A549 (cell line): ENCODE measurements at regions not wholly inside any gene's neighbourhood (a gene's known extent, or its start where the extent isn't known, plus 50 kb on each side); places are given as distances from the start of the nearest gene placed in this dataset.

Source experiments
- ATAC-seq, 2 experiments: fragments of 200-7000 bp in 1 of 2; fragments of >200 bp in 1 of 2; cut with Nextera tagmentation in 1 of 2; cut with Tn5 transposase in 1 of 2; 3 replicates each; pipeline versions ENCODE4 v1.8.0 to v1.9.1; 2018 to 2020; ENCODE audit warnings: mild to moderate bottlenecking in 1 of 2, moderate library complexity in 1 of 2
- CTCF ChIA-PET: fragments of 300-600 bp; sonication (Branson Sonifier 250); formaldehyde crosslinking; extraction: SDS; loops from one replicate; lab custom pipeline; 2021; ENCODE audit warnings: antibody characterized with exemption, inconsistent platforms; lab: Yijun Ruan, JAX
- POLR2A ChIA-PET: fragments of 350-600 bp; formaldehyde crosslinking; extraction: SDS; loops from one replicate; lab custom pipeline; 2021; ENCODE audit warnings: antibody characterized with exemption, inconsistent platforms; lab: Yijun Ruan, JAX
- DNase-seq, 2 experiments: peaks; one replicate each; pipeline versions ENCODE4 v3.0.0 to v3.0.0-alpha.2; 2011 to 2016; ENCODE audit warnings: low read depth in 1 of 2, low spot score in 1 of 2
- FAIRE-seq: peaks from 2 replicates; lab custom pipeline; 2011; peaks lifted over from hg19 to GRCh38; lab: Jason Lieb, UNC
- H3K27ac ChIP-seq, 2 experiments: fragments of >200 bp; sonication (Bioruptor Twin); formaldehyde crosslinking; 3 replicates each; pipeline ENCODE4 v1.5.1; 2016 to 2017
- H3K4me1 ChIP-seq: fragments of >200 bp; sonication (Bioruptor Twin); formaldehyde crosslinking; 3 replicates; pipeline ENCODE4 v1.6.1; 2016
- H3K4me2 ChIP-seq: fragments of >200 bp; sonication (Bioruptor Twin); formaldehyde crosslinking; 3 replicates; pipeline ENCODE4 v1.6.1; 2016
- H3K4me3 ChIP-seq: fragments of >200 bp; sonication (Bioruptor Twin); formaldehyde crosslinking; 3 replicates; pipeline ENCODE4 v1.5.1; 2016
- H3K9me3 ChIP-seq: fragments of >200 bp; sonication (Bioruptor Twin); formaldehyde crosslinking; 3 replicates; pipeline ENCODE4 v1.6.1; 2016
- CBX2 ChIP-seq: fragments of 200-600 bp; sonication (generic); IDR thresholded peaks from 2 replicates; pipeline ENCODE4 v1.6.1; 2016; ENCODE audit warnings: low read depth, mild to moderate bottlenecking, borderline replicate concordance
- CBX8 ChIP-seq: fragments of 200-600 bp; sonication (generic); IDR thresholded peaks from 2 replicates; pipeline ENCODE4 v1.6.1; 2016
- EHMT2 ChIP-seq: fragments of 200-600 bp; sonication (generic); IDR thresholded peaks from 2 replicates; pipeline ENCODE4 v1.6.1; 2016; ENCODE audit warnings: antibody characterized with exemption, low read depth, mild to moderate bottlenecking, moderate library complexity
- FOXS1 ChIP-seq: fragments of 250-450 bp; sonication (Bioruptor Pico); IDR thresholded peaks from 2 replicates; pipeline ENCODE4 v1.5.0; 2020; ENCODE audit warnings: mild to moderate bottlenecking, moderate library complexity
- GATA3 ChIP-seq: IDR thresholded peaks from 2 replicates; pipeline ENCODE4 v1.6.1; 2012; ENCODE audit warnings: borderline replicate concordance
- HOXA7 ChIP-seq: fragments of 250-450 bp; sonication (Bioruptor Pico); IDR thresholded peaks from 2 replicates; pipeline ENCODE4 v1.5.0; 2020; ENCODE audit warnings: mild to moderate bottlenecking, moderate library complexity
- JUN ChIP-seq, 2 experiments: fragments of >200 bp; sonication (Bioruptor Twin); formaldehyde crosslinking; IDR thresholded peaks; 2 replicates in 1 of 2; 3 replicates in 1 of 2; pipeline ENCODE4 v1.6.1; 2016 to 2017
- JUNB ChIP-seq: fragments of >200 bp; sonication (Bioruptor Twin); formaldehyde crosslinking; IDR thresholded peaks from 2 replicates; pipeline ENCODE4 v1.6.1; 2016
- KDM5A ChIP-seq: fragments of 200-600 bp; sonication (generic); IDR thresholded peaks from 2 replicates; pipeline ENCODE4 v1.6.1; 2016; ENCODE audit warnings: antibody characterized with exemption, mild to moderate bottlenecking
- MYC ChIP-seq: IDR thresholded peaks from 2 replicates; pipeline ENCODE4 v1.6.1; 2012; ENCODE audit warnings: mild to moderate bottlenecking, inconsistent platforms, low read length, improper control_type of control experiment, borderline replicate concordance
- NR3C1 ChIP-seq: fragments of >200 bp; sonication (Bioruptor Twin); formaldehyde crosslinking; IDR thresholded peaks from 3 replicates; pipeline ENCODE4 v1.6.1; 2017
- PHF8 ChIP-seq: fragments of 200-600 bp; sonication (generic); IDR thresholded peaks from 2 replicates; pipeline ENCODE4 v1.6.1; 2016; ENCODE audit warnings: low read depth, mild to moderate bottlenecking, antibody characterized with exemption, moderate library complexity, borderline replicate concordance
- RAD21 ChIP-seq, 2 experiments: fragments of >200 bp in 1 of 2; sonication (Bioruptor Twin) in 1 of 2; formaldehyde crosslinking in 1 of 2; IDR thresholded peaks in 1 of 2; conservative IDR thresholded peaks in 1 of 2; 2 replicates in 1 of 2; 3 replicates in 1 of 2; pipeline ENCODE4 v1.6.1; 2012 to 2018; ENCODE audit warnings: inconsistent platforms in 1 of 2
- REST ChIP-seq: fragments of 200-600 bp; sonication (generic); IDR thresholded peaks from 2 replicates; pipeline ENCODE4 v1.6.1; 2016; ENCODE audit warnings: antibody characterized with exemption, mild to moderate bottlenecking, moderate library complexity
- RNF2 ChIP-seq: fragments of 200-600 bp; sonication (generic); IDR thresholded peaks from 2 replicates; pipeline ENCODE4 v1.6.1; 2016; ENCODE audit warnings: low read depth, mild to moderate bottlenecking, antibody characterized with exemption, moderate library complexity, borderline replicate concordance
- SMC3 ChIP-seq: fragments of >200 bp; sonication (Bioruptor Twin); formaldehyde crosslinking; IDR thresholded peaks from 3 replicates; pipeline ENCODE4 v1.6.1; 2018; ENCODE audit warnings: inconsistent platforms
- TP53 ChIP-seq: fragments of 250-450 bp; sonication (Bioruptor Pico); IDR thresholded peaks from 2 replicates; pipeline ENCODE4 v1.5.0; 2021; ENCODE audit warnings: mild to moderate bottlenecking, moderate library complexity
- USF2 ChIP-seq: fragments of 450-650 bp; IDR thresholded peaks from 2 replicates; pipeline ENCODE4 v1.6.1; 2014; ENCODE audit warnings: antibody characterized with exemption
- ZC3H11A ChIP-seq: fragments of 450-650 bp; IDR thresholded peaks from 2 replicates; pipeline ENCODE4 v1.6.1; 2014; ENCODE audit warnings: antibody characterized with exemption, mild to moderate bottlenecking
- ZFP36 ChIP-seq: fragments of 450-650 bp; IDR thresholded peaks from 2 replicates; pipeline ENCODE4 v1.6.1; 2014; ENCODE audit warnings: borderline replicate concordance; ENCODE audit not compliant: partially characterized antibody
- ZNF302 ChIP-seq: fragments of 250-450 bp; sonication (Bioruptor Pico); IDR thresholded peaks from 2 replicates; pipeline ENCODE4 v1.9.0; 2021; ENCODE audit warnings: inconsistent platforms, mild to moderate bottlenecking, moderate library complexity
- ZSCAN20 ChIP-seq: fragments of 250-450 bp; sonication (Bioruptor Pico); IDR thresholded peaks from 2 replicates; pipeline ENCODE4 v1.8.0; 2022; ENCODE audit warnings: mild to moderate bottlenecking, moderate library complexity
- WGBS: methylation state at CpG from one replicate; pipeline ENCODE4 v1.1.6; 2017; ENCODE audit errors: missing lambda C conversion rate; 5-methylcytosine and 5-hydroxymethylcytosine counted together
- TF ChIP-seq, protein P1 (sequence below): IDR thresholded peaks from 2 replicates; pipeline ENCODE4 v1.6.1; 2012
- TF ChIP-seq, protein P2 (sequence below): IDR thresholded peaks from 2 replicates; pipeline ENCODE4 v1.6.1; 2012; ENCODE audit warnings: low read depth, borderline replicate concordance

GRCh38 chr7:66419210-66419609 lies 209.5 kb upstream of the KCTD7 start:
- DNase-seq (no peak), FAIRE-seq (no peak), ATAC-seq (no peak)
- Histone ChIP-seq H3K4me1 (peaks cover under 1% of the 10 kb centered on the region; the same call in 1 of the 3 replicates), H3K4me3 (no peak overlapping the region), H3K4me2 (no peak overlapping the region), H3K9me3 (no peaks in the 10 kb centered on the region), H3K27ac (no peak overlapping the region)
- ChIA-PET CTCF (no interaction called here), POLR2A (interaction anchor here (0.6 kb wide), 1 partner anchor 19 kb away, joined by 4 read pairs; no protein-coding TSS in a partner anchor)
- 73% methylated on average over 3 of the region's 3 CpGs for WGBS
- no peak for TF ChIP-seq RAD21 (conservative IDR thresholded peaks at IDR 0.05 in 1 of 2, IDR thresholded peaks at IDR 0.05 in 1 of 2)
- TF ChIP-seq ZSCAN20 (CRISPR knock-in tag) = no peak
- TF ChIP-seq USF2 = no peak
- TF ChIP-seq, protein P1, sequence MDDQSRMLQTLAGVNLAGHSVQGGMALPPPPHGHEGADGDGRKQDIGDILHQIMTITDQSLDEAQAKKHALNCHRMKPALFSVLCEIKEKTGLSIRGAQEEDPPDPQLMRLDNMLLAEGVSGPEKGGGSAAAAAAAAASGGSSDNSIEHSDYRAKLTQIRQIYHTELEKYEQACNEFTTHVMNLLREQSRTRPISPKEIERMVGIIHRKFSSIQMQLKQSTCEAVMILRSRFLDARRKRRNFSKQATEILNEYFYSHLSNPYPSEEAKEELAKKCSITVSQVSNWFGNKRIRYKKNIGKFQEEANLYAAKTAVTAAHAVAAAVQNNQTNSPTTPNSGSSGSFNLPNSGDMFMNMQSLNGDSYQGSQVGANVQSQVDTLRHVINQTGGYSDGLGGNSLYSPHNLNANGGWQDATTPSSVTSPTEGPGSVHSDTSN = no peak
- no peak for TF ChIP-seq MYC
- TF ChIP-seq ZFP36 = no peak
- TF ChIP-seq CBX2 = no peak
- TF ChIP-seq NR3C1 = no peak
- TF ChIP-seq GATA3 = no peak
- no peak for TF ChIP-seq HOXA7 (CRISPR knock-in tag)
- no peak for TF ChIP-seq ZNF302 (CRISPR knock-in tag)
- no peak for TF ChIP-seq FOXS1 (CRISPR knock-in tag)
- TF ChIP-seq CBX8 = no peak
- no peak for TF ChIP-seq KDM5A
- TF ChIP-seq SMC3 = no peak

DNA sequence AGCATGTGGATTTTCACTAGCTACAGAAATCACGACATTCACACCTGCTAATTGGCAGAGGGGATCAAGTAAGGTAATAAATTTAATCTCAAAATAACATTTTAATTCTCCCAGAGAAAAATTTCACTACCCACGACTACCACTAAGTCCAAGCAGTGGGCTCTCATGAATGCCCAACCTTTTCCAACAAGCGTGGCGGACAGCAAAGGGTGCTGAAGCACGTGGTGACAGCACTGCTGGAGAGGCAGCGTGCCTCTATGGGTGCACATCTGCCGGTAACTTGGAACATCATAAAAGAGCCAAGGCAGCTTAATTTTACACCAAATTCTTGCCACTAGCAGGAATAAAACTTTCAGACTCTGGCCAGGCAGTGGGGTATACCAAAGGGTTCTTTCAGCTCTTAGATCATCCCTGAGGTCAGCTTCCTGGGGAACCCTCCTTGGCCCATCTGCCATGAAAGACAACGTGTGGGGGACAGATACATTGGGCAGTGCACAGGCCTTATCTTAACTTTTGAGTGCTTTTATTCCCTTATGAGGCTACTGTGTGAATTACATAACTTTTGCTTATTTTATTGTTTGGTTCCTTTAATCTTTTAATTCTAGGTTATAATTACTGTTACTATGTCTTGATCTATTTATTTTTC lies 206.7 kb upstream of the KCTD7 start:
- POLR2A ChIA-PET = no interaction called here
- no peaks in the 10 kb centered on the region for H3K9me3 ChIP-seq
- H3K4me1 ChIP-seq = no peaks in the 10 kb centered on the region
- TF ChIP-seq TP53 = no peak
- peak; percentile 37; the same call in 1 of the 2 replicates for TF ChIP-seq REST
- FAIRE-seq = no peak
- no peak overlapping the region for H3K4me2 ChIP-seq
- DNase-seq = no peak
- H3K27ac ChIP-seq = no peak overlapping the region
- WGBS = 80% methylated on average over 8 of the region's 8 CpGs
- ATAC-seq = no peak
- H3K4me3 ChIP-seq = no peak overlapping the region
- CTCF ChIA-PET = interaction anchor here (1.4 kb wide), 1 partner anchor 9 kb away, joined by 3 read pairs; no protein-coding TSS in a partner anchor

GRCh38 chr7:66423729-66424128 lies 205.0 kb upstream of the KCTD7 start:
- ChIA-PET CTCF (no interaction called here), POLR2A (no interaction called here)
- H3K4me1 ChIP-seq = no peaks in the 10 kb centered on the region
- DNase-seq = no peak
- FAIRE-seq = no peak
- WGBS = 75% methylated on average over 7 of the region's 7 CpGs
- H3K4me3 ChIP-seq = no peak overlapping the region
- no peak for ATAC-seq
- no peaks in the 10 kb centered on the region for H3K9me3 ChIP-seq
- no peak overlapping the region for H3K27ac ChIP-seq
- TF ChIP-seq, protein P2, sequence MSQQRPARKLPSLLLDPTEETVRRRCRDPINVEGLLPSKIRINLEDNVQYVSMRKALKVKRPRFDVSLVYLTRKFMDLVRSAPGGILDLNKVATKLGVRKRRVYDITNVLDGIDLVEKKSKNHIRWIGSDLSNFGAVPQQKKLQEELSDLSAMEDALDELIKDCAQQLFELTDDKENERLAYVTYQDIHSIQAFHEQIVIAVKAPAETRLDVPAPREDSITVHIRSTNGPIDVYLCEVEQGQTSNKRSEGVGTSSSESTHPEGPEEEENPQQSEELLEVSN = no peak
- no peak for TF ChIP-seq JUNB
- TF ChIP-seq RNF2 = no peak
- no peak for TF ChIP-seq CBX8
- no peak for TF ChIP-seq ZC3H11A
- no peak for TF ChIP-seq JUN (IDR thresholded peaks at IDR 0.05)
- no peak for TF ChIP-seq EHMT2
- no peak for TF ChIP-seq SMC3
- no peak for TF ChIP-seq ZNF302 (CRISPR knock-in tag)
- no peak for TF ChIP-seq PHF8
- TF ChIP-seq ZFP36 = no peak
- H3K4me2 ChIP-seq = no peak overlapping the region
